ENCODE measurements at regions not wholly inside any gene's neighbourhood (a gene's known extent, or its start where the extent isn't known, plus 50 kb on each side); places are given as distances from the start of the nearest gene placed in this dataset.

- TF ChIP-seq CTCF (IDR thresholded peaks at IDR 0.05) (no peak), SIN3A (IDR thresholded peaks at IDR 0.05; ENCODE audit: borderline replicate concordance, insufficient read depth, low read depth, low read length) (no peak), POLR2AphosphoS5 (IDR thresholded peaks at IDR 0.05; ENCODE audit: low read depth, low read length) (no peak)
These were observed 366.5 kb downstream of the SLCO4C1 start for GRCh38 chr5:101929628-101930027.
